K562 (cell line): ENCODE measurements at regions not wholly inside any gene's neighbourhood (a gene's known extent, or its start where the extent isn't known, plus 50 kb on each side); places are given as distances from the start of the nearest gene placed in this dataset.

Experiments
- CHD7 ChIP-seq: fragments of 200-600 bp; sonication (generic); IDR thresholded peaks from one replicate; pipeline ENCODE4 v1.6.1; 2012; ENCODE audit warnings: mild to moderate bottlenecking, low read depth, low read length, inconsistent platforms
- DNMT1 ChIP-seq: fragments of 450-650 bp; IDR thresholded peaks from 2 replicates; pipeline ENCODE4 v1.6.1; 2016; ENCODE audit warnings: antibody characterized with exemption, mild to moderate bottlenecking
- FOXK1 ChIP-seq: sonication (generic); formaldehyde crosslinking; IDR thresholded peaks from 2 replicates; pipeline ENCODE4 v1.8.0; 2022; ENCODE audit warnings: missing genetic modification reagents, mild to moderate bottlenecking, borderline replicate concordance
- L3MBTL2 ChIP-seq: fragments of 450-650 bp; IDR thresholded peaks from 2 replicates; pipeline ENCODE4 v1.6.1; 2016; ENCODE audit warnings: mild to moderate bottlenecking, moderate library complexity
- NFATC3 ChIP-seq: fragments of 450-650 bp; IDR thresholded peaks from 2 replicates; pipeline ENCODE4 v1.6.1; 2017; ENCODE audit warnings: mild to moderate bottlenecking
- RCOR1 ChIP-seq, 2 experiments: IDR thresholded peaks; 2 replicates each; pipeline ENCODE4 v1.6.1; 2012; ENCODE audit warnings: low read depth in 2 of 2, low read length in 2 of 2, borderline replicate concordance in 1 of 2, improper control_type of control experiment in 1 of 2
- ZKSCAN8 ChIP-seq: fragments of 200-800 bp; sonication (Bioruptor generic); IDR thresholded peaks from 2 replicates; pipeline ENCODE4 v1.6.1; 2016; ENCODE audit warnings: missing genetic modification characterization, missing compliant biosample characterization
- ZNF140 ChIP-seq: fragments of 250-450 bp; sonication (Bioruptor Pico); IDR thresholded peaks from 2 replicates; pipeline ENCODE4 v1.8.0; 2021; ENCODE audit warnings: moderate library complexity, mild to moderate bottlenecking, inconsistent platforms
- ZNF407 ChIP-seq: fragments of 450-650 bp; IDR thresholded peaks from 2 replicates; pipeline ENCODE4 v1.6.1; 2016; ENCODE audit warnings: low read depth

GRCh38 chr3:177358977-177359592, 161.8 kb upstream of the TBL1XR1 start (continued):
- TF ChIP-seq CHD7 (no peak), L3MBTL2 (peak; percentile 76), DNMT1 (no peak), NFATC3 (no peak), FOXK1 (CRISPR knock-in tag) (no peak), RCOR1 (IDR thresholded peaks at IDR 0.05; ENCODE audit: borderline replicate concordance in 1 of 2, low read depth in 2 of 2, low read length in 2 of 2) (no peak), ZNF140 (CRISPR knock-in tag) (0 out of 2 replicates have a peak, but pooled peaks have one; percentile 12), ZNF407 (no peak), ZKSCAN8 (CRISPR knock-in tag) (no peak)
